Activated naive CD4-positive, alpha-beta T cell treated with anti-CD3 and anti-CD28 coated beads, Interleukin-2, amount 50 U/mL, for 16 hours (primary cell): ENCODE measurements at regions not wholly inside any gene's neighbourhood (a gene's known extent, or its start where the extent isn't known, plus 50 kb on each side); places are given as distances from the start of the nearest gene placed in this dataset.
"Not testable (repeated sequence)": the region's sequence is repeated elsewhere in the genome, so short reads cannot be mapped to it uniquely, and the experiment has no call there.

Experiments
- DNase-seq: peaks from one replicate; pipeline ENCODE4 v3.0.0-alpha.2; 2020

GRCh38 chr14:105622329-105622955 is 96.1 kb downstream of the TMEM121 start:
- no peak for DNase-seq

GRCh38 chr14:105623178-105623577 is 96.8 kb downstream of the TMEM121 start:
- DNase-seq: not testable (repeated sequence)

GRCh38 chr14:105624346-105624745 is 98.0 kb downstream of the TMEM121 start:
- not testable (repeated sequence) for DNase-seq

- not testable (repeated sequence) for DNase-seq
Observed at GRCh38 chr14:105624749-105625434, 98.5 kb downstream of the TMEM121 start.

GRCh38 chr14:105625448-105625847 is 99.1 kb downstream of the TMEM121 start:
- DNase-seq: not testable (repeated sequence)

- not testable (repeated sequence) for DNase-seq
Observed at GRCh38 chr14:105626111-105626510, 99.7 kb downstream of the TMEM121 start.

GRCh38 chr14:105626651-105627050 is 100.3 kb downstream of the TMEM121 start:
- not testable (repeated sequence) for DNase-seq

- DNase-seq: not testable (repeated sequence)
Observed at GRCh38 chr14:105627287-105627686, 100.9 kb downstream of the TMEM121 start.

GRCh38 chr14:105627701-105628100 is 101.3 kb downstream of the TMEM121 start:
- no peak for DNase-seq

GRCh38 chr14:105628126-105628525 is 101.7 kb downstream of the TMEM121 start:
- not testable (repeated sequence) for DNase-seq

- not testable (repeated sequence) for DNase-seq
Observed at GRCh38 chr14:105628531-105629067, 102.2 kb downstream of the TMEM121 start.

- not testable (repeated sequence) for DNase-seq
Observed at GRCh38 chr14:105629091-105629885, 102.9 kb downstream of the TMEM121 start.

- DNase-seq: no peak
Observed at GRCh38 chr14:105629886-105630215, 103.5 kb downstream of the TMEM121 start.

- not testable (repeated sequence) for DNase-seq
Observed at GRCh38 chr14:105630293-105630934, 104.0 kb downstream of the TMEM121 start.

- DNase-seq: not testable (repeated sequence)
Observed at GRCh38 chr14:105630935-105631779, 104.8 kb downstream of the TMEM121 start.

GRCh38 chr14:105632010-105632409 is 105.6 kb downstream of the TMEM121 start:
- DNase-seq: no peak

GRCh38 chr14:105633596-105633995 is 107.2 kb downstream of the TMEM121 start:
- not testable (repeated sequence) for DNase-seq

GRCh38 chr14:105635560-105635959 is 109.2 kb downstream of the TMEM121 start:
- no peak for DNase-seq

- not testable (repeated sequence) for DNase-seq
Observed at GRCh38 chr14:105636021-105636420, 109.6 kb downstream of the TMEM121 start.

GRCh38 chr14:105636935-105637334 is 110.6 kb downstream of the TMEM121 start:
- DNase-seq: no peak

GRCh38 chr14:105637345-105637744 is 111.0 kb downstream of the TMEM121 start:
- not testable (repeated sequence) for DNase-seq
